PFSK-1 (cell line): ENCODE measurements at regions not wholly inside any gene's neighbourhood (a gene's known extent, or its start where the extent isn't known, plus 50 kb on each side); places are given as distances from the start of the nearest gene placed in this dataset.

Experiments
- FOXP2 ChIP-seq: optimal IDR thresholded peaks from 2 replicates; pipeline ENCODE3; 2011; ENCODE audit warnings: borderline replicate concordance, control low read depth, inconsistent platforms; ENCODE audit not compliant: insufficient read depth; ENCODE audit errors: extremely low read length, extremely low read depth
- POLR2AphosphoS5 ChIP-seq: IDR thresholded peaks from 2 replicates; pipeline ENCODE4 v1.6.1; 2012; ENCODE audit warnings: low read depth, mild to moderate bottlenecking, control low read depth, low read length, moderate library complexity
- REST ChIP-seq, 2 experiments: IDR thresholded peaks; 2 replicates each; pipeline versions ENCODE4 v1.6.1 to v1.8.0; 2011 to 2012; ENCODE audit warnings: low read depth in 2 of 2, low read length in 2 of 2, control low read depth in 1 of 2, inconsistent platforms in 1 of 2, mild to moderate bottlenecking in 1 of 2, moderate library complexity in 1 of 2; ENCODE audit not compliant: insufficient read depth in 1 of 2
- SIN3A ChIP-seq: IDR thresholded peaks from 2 replicates; pipeline ENCODE4 v1.6.1; 2012; ENCODE audit warnings: mild to moderate bottlenecking, low read length, moderate library complexity, borderline replicate concordance; ENCODE audit not compliant: insufficient read depth
- TAF1 ChIP-seq: IDR thresholded peaks from 2 replicates; pipeline ENCODE4 v1.6.1; 2012; ENCODE audit warnings: low read length, control low read depth, borderline replicate concordance; ENCODE audit not compliant: insufficient read depth

GRCh38 chr7:125526958-125527357 lies 597.3 kb upstream of the POT1 start:
- TF ChIP-seq TAF1 (no peak), REST (IDR thresholded peaks at IDR 0.05; ENCODE audit: insufficient read depth in 1 of 2, low read depth in 2 of 2, low read length in 2 of 2) (no peak), FOXP2 (no peak), POLR2AphosphoS5 (no peak), SIN3A (no peak)

- TF ChIP-seq SIN3A (no peak), FOXP2 (no peak), POLR2AphosphoS5 (no peak), REST (IDR thresholded peaks at IDR 0.05; ENCODE audit: insufficient read depth in 1 of 2, low read depth in 2 of 2, low read length in 2 of 2) (no peak), TAF1 (no peak)
Observed at GRCh38 chr7:125526092-125526491, 596.5 kb upstream of the POT1 start.

GRCh38 chr7:125516194-125516593 lies 586.6 kb upstream of the POT1 start:
- TF ChIP-seq TAF1, result no peak
- no peak for TF ChIP-seq SIN3A
- no peak for TF ChIP-seq POLR2AphosphoS5

GRCh38 chr7:125512373-125512772 lies 582.7 kb upstream of the POT1 start:
- TF ChIP-seq SIN3A (no peak), POLR2AphosphoS5 (no peak), FOXP2 (no peak), TAF1 (no peak), REST (IDR thresholded peaks at IDR 0.05; ENCODE audit: insufficient read depth in 1 of 2, low read depth in 2 of 2, low read length in 2 of 2) (no peak)

GRCh38 chr7:125511310-125511709 lies 581.7 kb upstream of the POT1 start:
- TF ChIP-seq TAF1, result no peak
- no peak for TF ChIP-seq REST (IDR thresholded peaks at IDR 0.05; ENCODE audit: insufficient read depth in 1 of 2, low read depth in 2 of 2, low read length in 2 of 2)
- no peak for TF ChIP-seq POLR2AphosphoS5
- TF ChIP-seq FOXP2, result no peak
- TF ChIP-seq SIN3A, result no peak
